OCI-LY1 (cell line): ENCODE measurements at regions not wholly inside any gene's neighbourhood (a gene's known extent, or its start where the extent isn't known, plus 50 kb on each side); places are given as distances from the start of the nearest gene placed in this dataset.
A peak's percentile ranks its signal among the peaks of the same experiment; 100 is the strongest.

ENCODE experiments used
- EZH2 ChIP-seq: fragments of 200-600 bp; sonication (generic), shearing (Covaris generic); IDR thresholded peaks from 2 replicates; pipeline ENCODE4 v1.8.0; 2017; ENCODE audit warnings: borderline replicate concordance, mixed run types, mild to moderate bottlenecking, antibody characterized with exemption, low read length, moderate library complexity, mixed read lengths
- TF ChIP-seq, protein P1 (sequence below): fragments of 200-600 bp; sonication (generic), shearing (Covaris generic); IDR thresholded peaks from 2 replicates; pipeline ENCODE4 v1.5.1; 2017; ENCODE audit warnings: mild to moderate bottlenecking, antibody characterized with exemption, low read length, moderate library complexity, mixed read lengths

DNA sequence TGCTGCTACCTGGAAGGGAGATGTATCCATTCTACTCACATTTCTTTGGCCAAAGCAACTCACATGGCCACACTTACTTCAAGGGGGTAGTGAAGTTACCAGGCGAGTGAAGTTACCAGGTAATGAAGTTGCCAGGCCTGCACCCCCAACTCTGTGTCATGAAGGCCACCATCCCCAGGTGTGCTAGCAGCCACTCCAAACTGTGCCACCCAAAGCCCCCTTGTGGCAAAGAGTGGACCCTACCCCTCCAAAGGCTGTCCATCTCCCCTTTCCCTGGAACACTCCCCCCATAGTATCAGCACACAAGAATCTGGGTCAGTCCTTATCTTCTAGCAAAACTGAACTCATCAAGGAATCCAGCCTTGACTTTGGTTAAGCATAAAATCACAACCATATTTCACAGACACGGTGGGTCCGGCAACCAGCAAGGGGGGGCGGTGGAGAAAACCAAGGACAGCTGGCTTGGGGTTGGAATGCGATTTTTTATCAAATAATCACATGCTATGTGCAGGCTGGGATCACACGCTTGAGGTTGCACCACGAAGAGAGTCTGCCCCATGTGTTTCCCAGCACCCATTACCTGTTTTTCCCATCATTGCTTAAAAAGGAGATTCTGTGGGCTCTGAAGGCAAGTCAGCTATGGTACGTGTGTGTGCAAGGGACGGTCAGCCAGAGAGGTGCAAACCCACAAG is 60.9 kb downstream of the ZFP36L2 start:
- TF ChIP-seq, protein P1, sequence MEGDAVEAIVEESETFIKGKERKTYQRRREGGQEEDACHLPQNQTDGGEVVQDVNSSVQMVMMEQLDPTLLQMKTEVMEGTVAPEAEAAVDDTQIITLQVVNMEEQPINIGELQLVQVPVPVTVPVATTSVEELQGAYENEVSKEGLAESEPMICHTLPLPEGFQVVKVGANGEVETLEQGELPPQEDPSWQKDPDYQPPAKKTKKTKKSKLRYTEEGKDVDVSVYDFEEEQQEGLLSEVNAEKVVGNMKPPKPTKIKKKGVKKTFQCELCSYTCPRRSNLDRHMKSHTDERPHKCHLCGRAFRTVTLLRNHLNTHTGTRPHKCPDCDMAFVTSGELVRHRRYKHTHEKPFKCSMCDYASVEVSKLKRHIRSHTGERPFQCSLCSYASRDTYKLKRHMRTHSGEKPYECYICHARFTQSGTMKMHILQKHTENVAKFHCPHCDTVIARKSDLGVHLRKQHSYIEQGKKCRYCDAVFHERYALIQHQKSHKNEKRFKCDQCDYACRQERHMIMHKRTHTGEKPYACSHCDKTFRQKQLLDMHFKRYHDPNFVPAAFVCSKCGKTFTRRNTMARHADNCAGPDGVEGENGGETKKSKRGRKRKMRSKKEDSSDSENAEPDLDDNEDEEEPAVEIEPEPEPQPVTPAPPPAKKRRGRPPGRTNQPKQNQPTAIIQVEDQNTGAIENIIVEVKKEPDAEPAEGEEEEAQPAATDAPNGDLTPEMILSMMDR: peak; percentile 36; the same call in 1 of the 2 replicates
- TF ChIP-seq EZH2: no peak
